ENCODE measurements at regions not wholly inside any gene's neighbourhood (a gene's known extent, or its start where the extent isn't known, plus 50 kb on each side); places are given as distances from the start of the nearest gene placed in this dataset.

- no peak for TF ChIP-seq FOXP2 (optimal IDR thresholded peaks at IDR 0.05; ENCODE audit: borderline replicate concordance, extremely low read depth, extremely low read length, insufficient read depth)
- no peak for TF ChIP-seq TAF1 (IDR thresholded peaks at IDR 0.05; ENCODE audit: borderline replicate concordance, insufficient read depth, low read length)
- TF ChIP-seq, protein P1, sequence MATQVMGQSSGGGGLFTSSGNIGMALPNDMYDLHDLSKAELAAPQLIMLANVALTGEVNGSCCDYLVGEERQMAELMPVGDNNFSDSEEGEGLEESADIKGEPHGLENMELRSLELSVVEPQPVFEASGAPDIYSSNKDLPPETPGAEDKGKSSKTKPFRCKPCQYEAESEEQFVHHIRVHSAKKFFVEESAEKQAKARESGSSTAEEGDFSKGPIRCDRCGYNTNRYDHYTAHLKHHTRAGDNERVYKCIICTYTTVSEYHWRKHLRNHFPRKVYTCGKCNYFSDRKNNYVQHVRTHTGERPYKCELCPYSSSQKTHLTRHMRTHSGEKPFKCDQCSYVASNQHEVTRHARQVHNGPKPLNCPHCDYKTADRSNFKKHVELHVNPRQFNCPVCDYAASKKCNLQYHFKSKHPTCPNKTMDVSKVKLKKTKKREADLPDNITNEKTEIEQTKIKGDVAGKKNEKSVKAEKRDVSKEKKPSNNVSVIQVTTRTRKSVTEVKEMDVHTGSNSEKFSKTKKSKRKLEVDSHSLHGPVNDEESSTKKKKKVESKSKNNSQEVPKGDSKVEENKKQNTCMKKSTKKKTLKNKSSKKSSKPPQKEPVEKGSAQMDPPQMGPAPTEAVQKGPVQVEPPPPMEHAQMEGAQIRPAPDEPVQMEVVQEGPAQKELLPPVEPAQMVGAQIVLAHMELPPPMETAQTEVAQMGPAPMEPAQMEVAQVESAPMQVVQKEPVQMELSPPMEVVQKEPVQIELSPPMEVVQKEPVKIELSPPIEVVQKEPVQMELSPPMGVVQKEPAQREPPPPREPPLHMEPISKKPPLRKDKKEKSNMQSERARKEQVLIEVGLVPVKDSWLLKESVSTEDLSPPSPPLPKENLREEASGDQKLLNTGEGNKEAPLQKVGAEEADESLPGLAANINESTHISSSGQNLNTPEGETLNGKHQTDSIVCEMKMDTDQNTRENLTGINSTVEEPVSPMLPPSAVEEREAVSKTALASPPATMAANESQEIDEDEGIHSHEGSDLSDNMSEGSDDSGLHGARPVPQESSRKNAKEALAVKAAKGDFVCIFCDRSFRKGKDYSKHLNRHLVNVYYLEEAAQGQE (IDR thresholded peaks at IDR 0.05; ENCODE audit: insufficient read depth in 1 of 2, low read depth in 2 of 2, low read length in 2 of 2) = no peak
- no peak for TF ChIP-seq SIN3A (IDR thresholded peaks at IDR 0.05; ENCODE audit: borderline replicate concordance, insufficient read depth, low read length)
- no peak for TF ChIP-seq POLR2AphosphoS5 (IDR thresholded peaks at IDR 0.05; ENCODE audit: low read depth, low read length)
Observed at GRCh38 chr3:67127254-67127653, 129.1 kb downstream of the KBTBD8 start.

GRCh38 chr3:67142432-67142831 lies 144.3 kb downstream of the KBTBD8 start:
- TF ChIP-seq, protein P1 (IDR thresholded peaks at IDR 0.05; ENCODE audit: insufficient read depth in 1 of 2, low read depth in 2 of 2, low read length in 2 of 2) = no peak
- TF ChIP-seq POLR2AphosphoS5 (IDR thresholded peaks at IDR 0.05; ENCODE audit: low read depth, low read length) = no peak
- no peak for TF ChIP-seq FOXP2 (optimal IDR thresholded peaks at IDR 0.05; ENCODE audit: borderline replicate concordance, extremely low read depth, extremely low read length, insufficient read depth)
- TF ChIP-seq SIN3A (IDR thresholded peaks at IDR 0.05; ENCODE audit: borderline replicate concordance, insufficient read depth, low read length) = no peak
- no peak for TF ChIP-seq TAF1 (IDR thresholded peaks at IDR 0.05; ENCODE audit: borderline replicate concordance, insufficient read depth, low read length)

DNA sequence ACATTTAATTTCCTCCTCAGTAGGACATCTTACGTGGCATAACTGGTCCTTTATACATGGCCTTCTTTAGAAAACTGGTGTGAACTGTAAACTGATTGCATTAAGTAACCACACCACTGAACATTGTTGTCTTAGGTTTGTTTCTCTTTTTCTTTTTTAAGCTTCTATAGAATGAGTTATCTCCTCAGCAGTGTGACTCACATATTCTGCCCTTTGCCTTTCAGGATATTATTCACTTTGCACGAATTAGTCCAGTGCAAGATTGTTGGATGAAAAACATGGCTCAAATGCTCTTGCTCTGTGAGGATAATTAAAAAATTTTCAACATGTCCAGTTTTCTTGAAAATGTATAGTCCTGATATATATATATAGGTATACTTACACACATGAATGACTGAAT lies 147.6 kb downstream of the KBTBD8 start:
- no peak for TF ChIP-seq FOXP2 (optimal IDR thresholded peaks at IDR 0.05; ENCODE audit: borderline replicate concordance, extremely low read depth, extremely low read length, insufficient read depth)
- no peak for TF ChIP-seq TAF1 (IDR thresholded peaks at IDR 0.05; ENCODE audit: borderline replicate concordance, insufficient read depth, low read length)

DNA sequence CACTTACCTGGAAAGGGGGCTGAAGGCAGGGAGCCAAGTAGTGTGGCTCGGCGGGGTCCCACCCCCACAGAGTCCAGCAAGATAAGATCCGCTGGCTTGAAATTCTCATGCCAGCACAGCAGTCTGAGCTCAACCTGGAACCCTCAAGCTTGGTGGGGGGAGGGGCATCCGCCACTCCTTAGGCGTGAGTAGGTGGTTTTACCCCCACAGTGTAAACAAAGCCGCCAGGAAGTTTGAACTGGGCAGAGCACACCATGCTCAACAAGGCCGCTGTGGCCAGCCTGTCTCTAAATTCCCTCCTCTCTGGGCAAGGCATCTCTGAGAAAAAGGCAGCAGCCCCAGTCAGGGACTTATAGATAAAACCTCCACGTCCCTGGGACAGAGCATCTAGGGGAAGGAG lies 156.3 kb downstream of the KBTBD8 start:
- TF ChIP-seq TAF1 (IDR thresholded peaks at IDR 0.05; ENCODE audit: borderline replicate concordance, insufficient read depth, low read length) (no peak), SIN3A (IDR thresholded peaks at IDR 0.05; ENCODE audit: borderline replicate concordance, insufficient read depth, low read length) (no peak), FOXP2 (optimal IDR thresholded peaks at IDR 0.05; ENCODE audit: borderline replicate concordance, extremely low read depth, extremely low read length, insufficient read depth) (no peak), POLR2AphosphoS5 (IDR thresholded peaks at IDR 0.05; ENCODE audit: low read depth, low read length) (no peak)
- TF ChIP-seq, protein P1 (IDR thresholded peaks at IDR 0.05; ENCODE audit: insufficient read depth in 1 of 2, low read depth in 2 of 2, low read length in 2 of 2) = no peak

GRCh38 chr3:67167481-67167880 lies 169.4 kb downstream of the KBTBD8 start:
- TF ChIP-seq, protein P1 (IDR thresholded peaks at IDR 0.05; ENCODE audit: insufficient read depth in 1 of 2, low read depth in 2 of 2, low read length in 2 of 2) = no peak
- TF ChIP-seq TAF1 (IDR thresholded peaks at IDR 0.05; ENCODE audit: borderline replicate concordance, insufficient read depth, low read length) = no peak
- TF ChIP-seq FOXP2 (optimal IDR thresholded peaks at IDR 0.05; ENCODE audit: borderline replicate concordance, extremely low read depth, extremely low read length, insufficient read depth) = no peak
- TF ChIP-seq SIN3A (IDR thresholded peaks at IDR 0.05; ENCODE audit: borderline replicate concordance, insufficient read depth, low read length) = no peak
- no peak for TF ChIP-seq POLR2AphosphoS5 (IDR thresholded peaks at IDR 0.05; ENCODE audit: low read depth, low read length)
